Naive B cell (primary cell): ENCODE measurements at regions not wholly inside any gene's neighbourhood (a gene's known extent, or its start where the extent isn't known, plus 50 kb on each side); places are given as distances from the start of the nearest gene placed in this dataset.

Experiments used
- ATAC-seq, 2 donors: fragments of 150-1000 bp; cut with Tn5 transposase; 2 replicates each; pipeline ENCODE4 v1.10.0; 2021; ENCODE audit warnings: low read depth in 2 of 2, mild to moderate bottlenecking in 2 of 2, moderate library complexity in 2 of 2
- DNase-seq: peaks from one replicate; pipeline ENCODE4 v3.0.0; 2022
- H3K27ac Mint-ChIP-seq, 6 donors: one replicate each; pipeline ENCODE4 v1.8.0; 2020 to 2022; ENCODE audit warnings: mild to moderate bottlenecking in 6 of 6, mixed read lengths in 6 of 6, moderate library complexity in 5 of 6, inconsistent platforms in 2 of 6
- H3K27me3 Mint-ChIP-seq, 3 donors: one replicate each; pipeline ENCODE4 v1.8.0; 2021 to 2022; ENCODE audit warnings: mixed read lengths in 3 of 3, mild to moderate bottlenecking in 1 of 3
- H3K36me3 Mint-ChIP-seq, 2 donors: one replicate each; pipeline ENCODE4 v1.8.0; 2020 to 2022; ENCODE audit warnings: mixed read lengths in 2 of 2, inconsistent platforms in 1 of 2, mild to moderate bottlenecking in 1 of 2
- H3K4me1 Mint-ChIP-seq, 3 donors: one replicate each; pipeline ENCODE4 v1.8.0; 2020 to 2022; ENCODE audit warnings: mixed read lengths in 3 of 3, inconsistent platforms in 1 of 3, mild to moderate bottlenecking in 1 of 3, moderate library complexity in 1 of 3
- H3K4me3 Mint-ChIP-seq, 8 donors: one replicate each; pipeline ENCODE4 v1.8.0; 2020 to 2022; ENCODE audit warnings: mild to moderate bottlenecking in 8 of 8, mixed read lengths in 8 of 8, moderate library complexity in 8 of 8, inconsistent platforms in 2 of 8
- H3K9me3 Mint-ChIP-seq, 7 donors: one replicate each; pipeline ENCODE4 v1.8.0; 2020 to 2022; ENCODE audit warnings: mixed read lengths in 7 of 7, mild to moderate bottlenecking in 5 of 7, inconsistent platforms in 2 of 7, moderate library complexity in 1 of 7

GRCh38 chr15:70199124-70199482, 101.4 kb upstream of the TLE3 start:
- H3K4me1 Mint-ChIP-seq: peaks cover 13 to 25% (median 16%) of the 10 kb centered on the region in 3 donors
- no peak for ATAC-seq
- no peak overlapping the region for H3K4me3 Mint-ChIP-seq
- no peaks in the 10 kb centered on the region for H3K36me3 Mint-ChIP-seq
- H3K27me3 Mint-ChIP-seq: peaks cover 0 to 22% (median 14%) of the 10 kb centered on the region in 3 donors
- H3K9me3 Mint-ChIP-seq: no peaks in the 10 kb centered on the region
- H3K27ac Mint-ChIP-seq: peak overlapping the region in 2 of 6 donors; percentile 31 to 88
- DNase-seq: no peak

- Mint-ChIP-seq H3K9me3 (no peaks in the 10 kb centered on the region), H3K4me3 (peak overlapping the region in 1 of 8 donors; percentile 18), H3K4me1 (peaks cover 13 to 24% (median 16%) of the 10 kb centered on the region in 3 donors), H3K36me3 (no peaks in the 10 kb centered on the region), H3K27ac (peak overlapping the region in 2 of 6 donors; percentile 6 to 55), H3K27me3 (peaks cover 0 to 26% (median 18%) of the 10 kb centered on the region in 3 donors)
- ATAC-seq (no peak), DNase-seq (no peak)
These were observed 100.9 kb upstream of the TLE3 start for GRCh38 chr15:70198441-70199123.

DNA sequence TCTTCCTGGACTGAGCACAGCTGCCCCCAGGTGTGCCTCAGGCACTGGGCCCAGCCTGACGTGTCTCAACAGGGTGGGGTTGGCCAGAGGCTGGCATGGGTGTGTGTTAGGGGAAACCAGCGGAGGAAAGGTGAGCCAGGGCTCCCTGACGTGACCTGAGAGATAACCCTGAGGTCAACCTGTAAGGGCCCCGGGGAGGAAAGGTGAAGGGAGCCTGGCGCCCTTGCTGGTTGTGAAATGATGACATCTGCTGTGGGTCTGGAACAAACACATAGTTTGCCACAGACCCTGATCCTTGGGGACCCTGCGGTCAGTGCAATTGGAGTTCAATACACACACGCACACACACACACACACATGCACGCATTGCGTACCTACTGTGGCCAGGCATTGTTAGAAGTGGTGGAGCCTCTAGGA, 100.2 kb upstream of the TLE3 start:
- H3K4me3 Mint-ChIP-seq: peak overlapping the region in 1 of 8 donors; percentile 18
- peak overlapping the region in 2 of 6 donors; percentile 55 to 64 for H3K27ac Mint-ChIP-seq
- no peaks in the 10 kb centered on the region for H3K36me3 Mint-ChIP-seq
- H3K27me3 Mint-ChIP-seq: peaks cover 3 to 32% (median 25%) of the 10 kb centered on the region in 3 donors
- H3K4me1 Mint-ChIP-seq: peaks cover 13 to 24% (median 16%) of the 10 kb centered on the region in 3 donors
- no peak for ATAC-seq
- DNase-seq: no peak
- H3K9me3 Mint-ChIP-seq: no peaks in the 10 kb centered on the region

DNA sequence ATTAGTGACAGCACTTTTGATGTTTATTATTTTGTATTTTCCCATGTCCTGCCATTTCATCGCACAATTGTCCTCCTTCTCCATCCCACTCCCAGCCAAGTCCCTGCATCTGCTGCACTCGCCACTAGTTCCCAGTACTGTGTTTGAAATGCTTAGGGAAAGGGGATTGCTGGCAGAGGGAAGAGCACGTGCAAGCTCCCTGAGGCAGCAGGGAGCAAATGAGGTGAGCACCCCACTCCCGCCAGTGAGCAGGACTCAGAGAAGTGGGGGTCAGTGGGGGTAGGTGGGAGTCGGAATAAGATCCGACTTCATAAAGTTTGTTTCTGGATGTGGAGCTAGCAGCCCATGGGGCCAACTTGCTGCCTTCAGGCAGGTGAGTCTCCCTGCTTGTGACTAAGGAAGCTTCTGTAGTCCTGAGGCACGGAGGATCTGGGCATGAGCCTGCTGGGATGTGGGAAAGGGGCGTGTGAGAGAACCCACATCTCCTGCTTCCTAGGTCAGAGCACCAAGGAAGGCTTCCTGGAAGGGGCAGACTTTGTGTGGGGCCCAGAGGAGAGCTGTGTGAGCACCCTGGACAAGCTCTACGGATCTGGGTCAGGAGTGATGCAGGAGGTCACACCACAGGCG, 99.7 kb upstream of the TLE3 start:
- H3K27ac Mint-ChIP-seq: peak overlapping the region in 5 of 6 donors; percentile 6 to 93 (median 81)
- ATAC-seq (no peak), DNase-seq (no peak)
- peak overlapping the region in 2 of 8 donors; percentile 31 to 70 for H3K4me3 Mint-ChIP-seq
- peaks cover 13 to 24% (median 16%) of the 10 kb centered on the region in 3 donors for H3K4me1 Mint-ChIP-seq
- H3K36me3 Mint-ChIP-seq: no peaks in the 10 kb centered on the region
- no peaks in the 10 kb centered on the region for H3K9me3 Mint-ChIP-seq
- peaks cover 8 to 37% (median 26%) of the 10 kb centered on the region in 3 donors for H3K27me3 Mint-ChIP-seq

DNA sequence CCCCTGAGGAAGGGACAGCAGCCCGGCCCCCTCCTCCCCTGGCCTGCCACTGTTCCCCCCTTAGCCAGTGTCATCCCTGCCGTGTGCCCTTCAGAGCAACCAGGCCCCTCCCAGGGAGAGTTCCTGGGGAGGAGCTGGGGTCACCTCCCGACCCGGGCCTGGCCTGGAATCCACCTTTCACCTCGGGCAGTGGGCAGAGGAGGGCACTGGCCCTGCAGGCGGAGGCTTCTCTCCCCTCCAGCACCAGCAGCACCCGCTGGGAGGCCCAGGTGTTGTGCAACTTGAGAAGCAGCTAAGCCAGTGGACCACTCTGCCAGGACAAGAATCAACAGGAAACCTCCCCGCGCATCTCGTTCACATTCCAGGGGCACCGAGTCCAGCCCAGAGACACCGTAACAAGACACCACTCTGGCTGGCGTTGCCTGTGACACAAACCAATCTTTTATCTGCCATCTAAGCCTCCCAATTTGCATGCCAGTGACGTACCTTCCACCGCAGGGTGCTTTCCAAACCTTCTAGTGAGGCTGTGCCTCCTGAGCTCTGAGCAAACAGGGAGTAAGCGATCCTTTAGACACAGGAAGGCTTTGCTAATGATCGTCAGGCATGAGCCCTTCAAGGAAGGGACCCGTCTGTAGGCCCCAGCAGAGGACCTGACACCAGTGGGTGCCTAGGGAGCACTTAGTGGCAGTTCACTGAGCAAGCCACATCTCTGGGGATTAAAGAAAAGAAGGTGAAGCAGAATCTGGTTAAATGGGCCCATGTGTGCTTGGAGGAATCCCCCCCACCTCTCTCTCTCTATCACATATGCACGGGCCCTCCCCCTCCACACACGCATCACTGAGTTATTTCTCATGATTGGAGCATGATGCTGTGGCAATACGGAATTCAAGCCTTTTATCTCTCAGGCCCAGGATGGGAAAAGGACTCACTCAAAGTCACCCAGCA, 98.9 kb upstream of the TLE3 start:
- ATAC-seq: peak; percentile 80 to 81
- Mint-ChIP-seq H3K4me1 (peaks cover 13 to 24% (median 16%) of the 10 kb centered on the region in 3 donors), H3K4me3 (peak overlapping the region in 3 of 8 donors; percentile 27 to 70 (median 31)), H3K9me3 (peaks cover 0 to 5% (median 4%) of the 10 kb centered on the region in 7 donors), H3K36me3 (peaks cover 0 to 6% of the 10 kb centered on the region in 2 donors), H3K27me3 (peaks cover 13 to 45% (median 31%) of the 10 kb centered on the region in 3 donors), H3K27ac (peak overlapping the region; percentile 55 to 93 (median 82))
- peak; percentile 42 for DNase-seq

DNA sequence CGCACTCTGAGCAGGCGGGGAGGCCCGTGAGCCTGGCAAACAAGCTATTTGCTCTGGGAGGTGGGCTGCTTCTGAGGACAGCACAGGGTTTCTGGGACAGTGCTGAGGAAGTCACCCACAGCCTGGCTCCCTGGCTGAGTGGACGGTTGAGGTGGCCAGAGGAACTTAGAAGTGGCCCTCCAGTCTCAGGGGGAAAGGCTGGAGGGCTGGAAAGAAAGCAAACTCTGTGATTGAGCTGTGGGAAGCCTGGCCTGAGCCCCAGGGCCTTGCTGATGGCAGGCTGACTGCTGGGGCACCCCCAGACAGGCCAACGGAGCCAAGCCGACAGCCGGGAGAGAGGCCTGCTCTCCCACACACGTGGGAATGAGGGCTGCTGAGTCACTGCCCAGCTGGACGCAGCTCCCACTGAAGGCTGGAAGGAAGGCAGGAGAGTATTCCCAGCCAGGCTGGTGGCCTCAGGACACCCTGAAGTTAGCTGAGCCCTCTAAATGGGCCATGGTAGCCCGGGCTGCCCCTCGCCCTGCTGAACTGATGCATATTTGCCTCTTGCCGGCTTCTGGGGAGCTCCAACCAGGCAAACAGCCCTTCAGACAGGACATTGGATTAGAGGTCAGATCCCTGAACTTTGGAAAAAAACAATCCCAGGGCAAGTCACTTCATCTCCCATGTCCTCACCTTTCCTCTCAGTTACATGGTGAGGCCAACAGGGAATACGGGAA, 98.0 kb upstream of the TLE3 start:
- ATAC-seq: no peak
- H3K36me3 Mint-ChIP-seq: peaks cover 0 to 8% of the 10 kb centered on the region in 2 donors
- H3K27ac Mint-ChIP-seq: peak overlapping the region in 2 of 6 donors; percentile 49 to 59
- no peak for DNase-seq
- H3K4me3 Mint-ChIP-seq: peak overlapping the region in 1 of 8 donors; percentile 25
- peaks cover 13 to 45% (median 32%) of the 10 kb centered on the region in 3 donors for H3K27me3 Mint-ChIP-seq
- H3K4me1 Mint-ChIP-seq: peaks cover 13 to 24% (median 16%) of the 10 kb centered on the region in 3 donors
- H3K9me3 Mint-ChIP-seq: peaks cover 0 to 8% (median 5%) of the 10 kb centered on the region in 7 donors

DNA sequence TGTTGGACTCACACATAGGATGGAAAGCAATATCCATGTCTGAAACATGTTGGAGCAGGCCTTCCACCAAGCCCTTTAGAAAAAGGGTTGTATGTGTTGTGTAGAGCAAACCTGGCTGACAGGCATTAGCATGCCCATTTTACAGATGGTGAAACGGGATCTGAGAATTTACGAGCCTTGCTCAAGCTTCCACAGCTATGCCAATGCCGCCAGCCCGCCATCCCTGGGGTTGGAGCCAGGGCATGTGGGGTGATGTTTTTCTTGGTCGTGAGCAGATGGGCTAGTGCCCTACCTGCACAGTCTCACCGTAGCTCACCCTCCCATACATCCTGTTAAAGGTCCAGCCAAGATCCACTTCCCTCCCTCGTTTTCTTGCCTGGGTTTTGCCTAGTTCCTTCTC, 97.5 kb upstream of the TLE3 start:
- Mint-ChIP-seq H3K27me3 (peaks cover 13 to 48% (median 32%) of the 10 kb centered on the region in 3 donors), H3K27ac (peak overlapping the region in 2 of 6 donors; percentile 10 to 49), H3K9me3 (peaks cover 0 to 8% (median 5%) of the 10 kb centered on the region in 7 donors), H3K4me1 (peaks cover 13 to 24% (median 16%) of the 10 kb centered on the region in 3 donors), H3K4me3 (peak overlapping the region in 1 of 8 donors; percentile 25), H3K36me3 (peaks cover 0 to 8% of the 10 kb centered on the region in 2 donors)
- ATAC-seq: no peak
- no peak for DNase-seq

DNA sequence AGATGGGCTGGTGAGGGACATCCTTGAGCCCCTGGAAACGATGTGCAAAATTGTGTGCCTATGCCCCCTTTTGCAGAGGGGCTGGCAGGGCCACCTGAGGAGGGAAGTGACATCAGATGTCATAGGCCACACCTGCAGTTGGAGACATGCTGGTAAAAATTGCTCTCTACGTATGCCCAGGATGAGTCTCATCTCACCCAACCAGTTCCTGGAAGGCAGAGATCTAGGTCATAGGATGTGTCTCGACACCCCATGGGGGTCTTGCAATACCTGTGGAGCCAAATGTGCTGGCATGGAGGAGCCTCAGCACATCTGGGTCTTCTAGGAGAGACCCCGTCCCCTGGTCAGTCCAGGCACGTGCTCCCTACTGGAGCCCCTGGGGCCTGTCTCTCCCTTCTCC, 96.5 kb upstream of the TLE3 start:
- peaks cover 0 to 8% (median 5%) of the 10 kb centered on the region in 7 donors for H3K9me3 Mint-ChIP-seq
- no peak overlapping the region for H3K27ac Mint-ChIP-seq
- H3K4me1 Mint-ChIP-seq: peaks cover 13 to 24% (median 16%) of the 10 kb centered on the region in 3 donors
- H3K4me3 Mint-ChIP-seq: no peak overlapping the region
- DNase-seq (no peak), ATAC-seq (no peak)
- H3K36me3 Mint-ChIP-seq: peaks cover 0 to 8% of the 10 kb centered on the region in 2 donors
- H3K27me3 Mint-ChIP-seq: peaks cover 13 to 52% (median 32%) of the 10 kb centered on the region in 3 donors

DNA sequence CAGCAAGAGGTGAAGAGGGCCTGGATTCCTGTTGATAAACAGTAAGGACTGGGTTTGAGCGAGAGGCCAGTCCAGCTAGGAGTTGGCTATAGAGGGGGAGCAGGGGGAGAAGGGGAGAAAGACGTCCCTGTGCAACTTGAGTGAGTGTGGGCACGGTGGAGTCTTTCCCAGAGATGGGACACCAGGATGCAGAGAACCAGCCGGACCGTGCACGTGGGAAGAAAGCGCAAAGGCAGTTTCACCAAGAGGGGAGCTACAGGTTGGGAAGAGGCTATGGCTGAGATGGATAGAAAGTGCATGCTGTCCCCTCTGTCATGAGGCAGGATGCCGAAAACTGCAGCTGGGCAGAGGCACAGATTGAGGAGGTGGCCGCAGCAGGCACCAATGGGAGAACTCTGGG, 96.0 kb upstream of the TLE3 start:
- DNase-seq: no peak
- Mint-ChIP-seq H3K4me1 (peaks cover 13 to 20% (median 16%) of the 10 kb centered on the region in 3 donors), H3K4me3 (no peak overlapping the region), H3K27me3 (peaks cover 17 to 53% (median 32%) of the 10 kb centered on the region in 3 donors), H3K36me3 (peaks cover 0 to 8% of the 10 kb centered on the region in 2 donors), H3K9me3 (peaks cover 0 to 8% (median 5%) of the 10 kb centered on the region in 7 donors), H3K27ac (peak overlapping the region in 1 of 6 donors; percentile 65)
- no peak for ATAC-seq

DNA sequence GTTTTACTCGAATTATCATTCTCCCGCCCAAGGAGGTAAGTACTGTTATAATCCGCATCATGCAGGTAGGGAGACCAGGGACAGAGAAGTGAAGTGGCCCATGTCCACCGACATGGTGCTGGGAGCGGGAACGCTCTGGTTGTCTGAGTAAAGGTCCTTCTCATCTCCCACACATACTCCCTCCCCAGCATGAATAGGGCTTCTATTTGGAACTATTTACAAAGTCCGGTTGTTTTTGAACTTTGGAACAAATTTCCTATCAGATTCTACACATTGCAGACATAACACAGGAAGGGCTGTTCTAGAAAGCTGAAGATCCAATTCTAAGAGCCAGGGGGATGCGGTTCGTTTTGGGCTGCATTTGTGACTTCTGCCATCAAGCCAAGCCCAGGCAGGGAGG, 94.8 kb upstream of the TLE3 start:
- Mint-ChIP-seq H3K27ac (peak overlapping the region in 1 of 6 donors; percentile 17), H3K4me3 (no peak overlapping the region), H3K9me3 (peaks cover 0 to 8% (median 5%) of the 10 kb centered on the region in 7 donors), H3K27me3 (peaks cover 17 to 62% (median 32%) of the 10 kb centered on the region in 3 donors), H3K36me3 (peaks cover 0 to 8% of the 10 kb centered on the region in 2 donors), H3K4me1 (peaks cover 8 to 14% (median 8%) of the 10 kb centered on the region in 3 donors)
- ATAC-seq (no peak), DNase-seq (no peak)

DNA sequence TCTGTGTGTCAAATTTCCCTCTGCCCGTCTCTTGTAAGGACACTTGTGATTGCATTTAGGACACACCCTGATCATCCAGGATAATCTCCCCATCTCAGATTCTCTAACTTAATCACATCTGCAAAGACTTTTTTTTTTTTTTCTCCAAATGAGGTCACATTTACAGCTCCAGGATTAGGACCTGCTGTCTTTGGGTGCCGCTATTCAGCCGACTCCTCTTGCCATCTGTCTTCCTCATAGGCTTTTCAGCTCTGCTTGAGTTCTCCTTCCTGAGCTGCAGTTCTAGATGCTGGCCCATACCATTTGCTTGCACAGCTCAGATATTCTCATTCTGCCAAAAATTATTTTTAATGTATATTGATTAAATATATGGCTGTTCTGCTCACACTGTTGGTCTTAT, 94.3 kb upstream of the TLE3 start:
- H3K9me3 Mint-ChIP-seq: peaks cover 0 to 8% (median 5%) of the 10 kb centered on the region in 7 donors
- DNase-seq (no peak), ATAC-seq (no peak)
- peaks cover 17 to 59% (median 33%) of the 10 kb centered on the region in 3 donors for H3K27me3 Mint-ChIP-seq
- peaks cover 0 to 8% of the 10 kb centered on the region in 2 donors for H3K36me3 Mint-ChIP-seq
- peaks cover 6 to 13% (median 7%) of the 10 kb centered on the region in 3 donors for H3K4me1 Mint-ChIP-seq
- no peak overlapping the region for H3K4me3 Mint-ChIP-seq
- H3K27ac Mint-ChIP-seq: peak overlapping the region in 2 of 6 donors; percentile 7 to 15

DNA sequence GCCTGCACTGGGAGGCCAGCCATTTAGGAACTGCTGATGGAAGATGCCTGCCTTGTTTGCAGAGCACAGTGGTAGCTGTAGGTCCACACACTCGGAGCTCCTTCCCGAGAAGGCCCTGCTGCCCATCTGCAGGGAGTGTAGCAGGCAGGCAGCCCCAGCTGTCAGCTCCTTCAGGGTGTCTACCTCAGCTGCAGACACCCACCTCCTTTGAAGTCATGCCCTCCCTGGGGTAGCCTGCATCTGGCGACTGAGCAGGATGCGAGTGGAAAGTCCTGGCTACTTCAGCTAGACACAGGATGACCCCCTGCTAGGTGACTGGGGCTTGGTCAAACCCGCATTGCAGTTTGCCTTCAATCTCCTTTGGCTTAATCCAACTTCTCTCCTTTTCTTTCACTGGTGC, 93.2 kb upstream of the TLE3 start:
- no peak overlapping the region for H3K4me3 Mint-ChIP-seq
- no peak for ATAC-seq
- DNase-seq: no peak
- peaks cover 17 to 58% (median 41%) of the 10 kb centered on the region in 3 donors for H3K27me3 Mint-ChIP-seq
- peaks cover 0 to 8% of the 10 kb centered on the region in 2 donors for H3K36me3 Mint-ChIP-seq
- H3K27ac Mint-ChIP-seq: no peak overlapping the region
- H3K4me1 Mint-ChIP-seq: peaks cover 7 to 12% (median 10%) of the 10 kb centered on the region in 3 donors
- peaks cover 0 to 8% (median 5%) of the 10 kb centered on the region in 7 donors for H3K9me3 Mint-ChIP-seq
